ENCODE measurements at regions not wholly inside any gene's neighbourhood (a gene's known extent, or its start where the extent isn't known, plus 50 kb on each side); places are given as distances from the start of the nearest gene placed in this dataset.

GRCh38 chr9:73037613-73038012 is 84.8 kb upstream of the ALDH1A1 start:
- H3K4me1 ChIP-seq, result peaks cover 27% of the 10 kb centered on the region
- DNase-seq (ENCODE audit: low spot score in 2 of 2), result no peak
- no peaks in the 10 kb centered on the region for H3K9me3 ChIP-seq
- TF ChIP-seq POLR2AphosphoS5 (IDR thresholded peaks at IDR 0.05) (no peak), EP300 (IDR thresholded peaks at IDR 0.05) (no peak), CTCF (IDR thresholded peaks at IDR 0.05) (no peak), POLR2A (IDR thresholded peaks at IDR 0.05) (no peak)
- H3K27ac ChIP-seq, result no peak overlapping the region
- H3K27me3 ChIP-seq, result no peaks in the 10 kb centered on the region
- no peaks in the 10 kb centered on the region for H3K36me3 ChIP-seq
- no peak overlapping the region for H3K4me3 ChIP-seq
- 34% methylated on average over 3 of the region's 3 CpGs for WGBS

GRCh38 chr9:73034962-73035361 is 82.1 kb upstream of the ALDH1A1 start:
- WGBS, result 91% methylated on average over 2 of the region's 2 CpGs
- no peaks in the 10 kb centered on the region for H3K9me3 ChIP-seq
- DNase-seq (ENCODE audit: low spot score in 2 of 2), result no peak
- H3K36me3 ChIP-seq, result no peaks in the 10 kb centered on the region
- peaks cover 27% of the 10 kb centered on the region for H3K4me1 ChIP-seq
- H3K27me3 ChIP-seq, result no peaks in the 10 kb centered on the region
- no peak overlapping the region for H3K27ac ChIP-seq
- no peak for TF ChIP-seq CTCF (IDR thresholded peaks at IDR 0.05)
- no peak for TF ChIP-seq POLR2AphosphoS5 (IDR thresholded peaks at IDR 0.05)
- TF ChIP-seq EP300 (IDR thresholded peaks at IDR 0.05), result no peak
- no peak for TF ChIP-seq POLR2A (IDR thresholded peaks at IDR 0.05)
- H3K4me3 ChIP-seq, result no peak overlapping the region

GRCh38 chr9:73031350-73031749 is 78.5 kb upstream of the ALDH1A1 start:
- Histone ChIP-seq H3K36me3 (no peaks in the 10 kb centered on the region), H3K27me3 (no peaks in the 10 kb centered on the region), H3K4me3 (no peak overlapping the region), H3K27ac (no peak overlapping the region), H3K9me3 (no peaks in the 10 kb centered on the region), H3K4me1 (no peaks in the 10 kb centered on the region)
- no peak for DNase-seq (ENCODE audit: low spot score in 2 of 2)
- TF ChIP-seq POLR2AphosphoS5 (IDR thresholded peaks at IDR 0.05) (no peak), POLR2A (IDR thresholded peaks at IDR 0.05) (no peak), EP300 (IDR thresholded peaks at IDR 0.05) (no peak), CTCF (IDR thresholded peaks at IDR 0.05) (no peak)
- 89% methylated on average over 1 of the region's 1 CpG for WGBS

GRCh38 chr9:73030370-73031030 is 77.6 kb upstream of the ALDH1A1 start:
- DNase-seq (ENCODE audit: low spot score in 2 of 2), result no peak
- no peak overlapping the region for H3K4me3 ChIP-seq
- WGBS, result 57% methylated on average over 5 of the region's 5 CpGs
- TF ChIP-seq POLR2A (IDR thresholded peaks at IDR 0.05) (no peak), POLR2AphosphoS5 (IDR thresholded peaks at IDR 0.05) (no peak), EP300 (IDR thresholded peaks at IDR 0.05) (no peak), CTCF (IDR thresholded peaks at IDR 0.05) (no peak)
- no peaks in the 10 kb centered on the region for H3K27me3 ChIP-seq
- no peak overlapping the region for H3K27ac ChIP-seq
- H3K9me3 ChIP-seq, result no peaks in the 10 kb centered on the region
- H3K36me3 ChIP-seq, result no peaks in the 10 kb centered on the region
- H3K4me1 ChIP-seq, result no peaks in the 10 kb centered on the region

- DNase-seq (ENCODE audit: low spot score in 2 of 2), result no peak
- TF ChIP-seq POLR2AphosphoS5 (IDR thresholded peaks at IDR 0.05) (no peak), CTCF (IDR thresholded peaks at IDR 0.05) (no peak), EP300 (IDR thresholded peaks at IDR 0.05) (no peak), POLR2A (IDR thresholded peaks at IDR 0.05) (no peak)
- Histone ChIP-seq H3K36me3 (no peaks in the 10 kb centered on the region), H3K27ac (no peak overlapping the region), H3K27me3 (no peaks in the 10 kb centered on the region), H3K9me3 (no peaks in the 10 kb centered on the region), H3K4me3 (no peak overlapping the region), H3K4me1 (no peaks in the 10 kb centered on the region)
Observed at GRCh38 chr9:73029346-73029745, 76.5 kb upstream of the ALDH1A1 start.

All from suprapubic skin (tissue), 4 donors.